ENCODE measurements at regions not wholly inside any gene's neighbourhood (a gene's known extent, or its start where the extent isn't known, plus 50 kb on each side); places are given as distances from the start of the nearest gene placed in this dataset.

DNA sequence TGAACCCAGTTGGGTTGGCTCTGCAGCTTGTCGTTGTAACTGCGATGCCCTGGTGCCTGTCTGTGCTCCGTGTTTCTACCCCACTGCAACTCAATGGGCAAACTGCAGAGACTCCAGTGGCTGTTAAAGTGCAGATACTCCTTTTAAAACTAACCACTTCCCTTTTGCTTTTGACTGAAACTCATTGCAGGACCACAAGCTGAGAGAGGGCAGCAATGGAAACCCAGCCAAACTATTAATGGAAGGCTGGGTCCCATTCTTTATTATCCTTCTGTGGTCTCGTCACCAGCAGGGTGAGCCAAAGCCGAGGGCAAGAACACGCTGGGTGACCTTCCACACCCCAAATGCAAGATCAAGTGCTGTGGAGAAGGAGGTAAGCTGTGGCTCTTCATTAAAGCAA is 910.4 kb downstream of the VRK1 start:
- DNase-seq (ENCODE audit: low spot score) = no peak
- Histone ChIP-seq H3K4me1 (replicated peaks) (no peaks in the 10 kb centered on the region), H3K27ac (no peak overlapping the region), H3K9me3 (no peaks in the 10 kb centered on the region), H3K36me3 (no peaks in the 10 kb centered on the region), H3K27me3 (replicated peaks; ENCODE audit: insufficient read depth) (no peaks in the 10 kb centered on the region), H3K4me3 (no peak overlapping the region)
- TF ChIP-seq, protein P1, sequence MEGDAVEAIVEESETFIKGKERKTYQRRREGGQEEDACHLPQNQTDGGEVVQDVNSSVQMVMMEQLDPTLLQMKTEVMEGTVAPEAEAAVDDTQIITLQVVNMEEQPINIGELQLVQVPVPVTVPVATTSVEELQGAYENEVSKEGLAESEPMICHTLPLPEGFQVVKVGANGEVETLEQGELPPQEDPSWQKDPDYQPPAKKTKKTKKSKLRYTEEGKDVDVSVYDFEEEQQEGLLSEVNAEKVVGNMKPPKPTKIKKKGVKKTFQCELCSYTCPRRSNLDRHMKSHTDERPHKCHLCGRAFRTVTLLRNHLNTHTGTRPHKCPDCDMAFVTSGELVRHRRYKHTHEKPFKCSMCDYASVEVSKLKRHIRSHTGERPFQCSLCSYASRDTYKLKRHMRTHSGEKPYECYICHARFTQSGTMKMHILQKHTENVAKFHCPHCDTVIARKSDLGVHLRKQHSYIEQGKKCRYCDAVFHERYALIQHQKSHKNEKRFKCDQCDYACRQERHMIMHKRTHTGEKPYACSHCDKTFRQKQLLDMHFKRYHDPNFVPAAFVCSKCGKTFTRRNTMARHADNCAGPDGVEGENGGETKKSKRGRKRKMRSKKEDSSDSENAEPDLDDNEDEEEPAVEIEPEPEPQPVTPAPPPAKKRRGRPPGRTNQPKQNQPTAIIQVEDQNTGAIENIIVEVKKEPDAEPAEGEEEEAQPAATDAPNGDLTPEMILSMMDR (IDR thresholded peaks at IDR 0.05) = no peak
- TF ChIP-seq POLR2A (IDR thresholded peaks at IDR 0.05) (no peak), POLR2AphosphoS5 (IDR thresholded peaks at IDR 0.05) (no peak)
- intact Hi-C loops (cut with DNase I) = no loop called here
- 78% methylated on average over 6 of the region's 6 CpGs for WGBS

DNA sequence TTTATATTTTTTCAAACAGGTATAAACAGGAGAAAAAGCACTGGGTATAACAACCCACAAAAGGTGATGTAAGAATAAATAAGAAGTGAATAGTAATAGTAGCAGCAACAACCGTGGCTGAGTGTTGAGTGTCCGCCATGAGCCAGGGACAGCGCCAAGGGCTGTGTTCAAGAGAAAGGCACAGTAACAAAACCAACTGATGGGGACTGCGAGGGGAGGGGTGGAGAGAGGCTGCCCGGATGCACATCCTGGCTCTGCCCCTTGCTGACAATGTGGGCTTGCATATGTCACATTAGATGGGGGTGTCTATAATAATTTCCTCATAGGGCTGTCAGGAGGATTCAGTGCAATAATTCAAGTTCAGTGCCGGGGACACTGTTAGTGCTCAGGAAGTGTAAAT is 912.4 kb downstream of the VRK1 start:
- intact Hi-C loops (cut with DNase I) = no loop called here
- no peaks in the 10 kb centered on the region for H3K27me3 ChIP-seq (replicated peaks; ENCODE audit: insufficient read depth)
- H3K9me3 ChIP-seq = no peaks in the 10 kb centered on the region
- H3K4me1 ChIP-seq (replicated peaks) = no peaks in the 10 kb centered on the region
- no peak overlapping the region for H3K27ac ChIP-seq
- TF ChIP-seq POLR2A (IDR thresholded peaks at IDR 0.05) = no peak
- TF ChIP-seq, protein P1 (IDR thresholded peaks at IDR 0.05) = no peak
- no peak for TF ChIP-seq POLR2AphosphoS5 (IDR thresholded peaks at IDR 0.05)
- H3K4me3 ChIP-seq = no peak overlapping the region
- H3K36me3 ChIP-seq = no peaks in the 10 kb centered on the region
- WGBS = 76% methylated on average over 6 of the region's 6 CpGs
- no peak for DNase-seq (ENCODE audit: low spot score)

DNA sequence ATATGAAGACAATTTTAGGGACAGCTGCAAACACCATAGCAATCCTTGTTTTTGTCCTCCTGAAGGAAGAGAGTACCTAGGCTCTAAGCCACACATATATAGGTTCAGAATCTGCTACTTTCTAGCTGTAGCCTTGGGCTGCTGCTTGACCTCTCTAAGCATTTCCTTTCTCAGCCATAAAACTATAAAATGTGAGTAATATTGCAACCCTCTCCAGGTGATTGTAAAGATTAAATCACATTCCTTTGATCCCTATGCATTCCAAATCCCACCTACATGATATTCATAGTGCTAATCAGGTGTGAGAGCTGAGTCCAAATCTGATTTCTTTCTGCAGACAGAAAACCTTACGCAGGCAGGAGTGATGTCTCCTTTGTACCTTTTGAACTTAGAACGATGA is 913.5 kb downstream of the VRK1 start:
- TF ChIP-seq, protein P1 (IDR thresholded peaks at IDR 0.05) = no peak
- no peak for TF ChIP-seq POLR2AphosphoS5 (IDR thresholded peaks at IDR 0.05)
- no peak for TF ChIP-seq POLR2A (IDR thresholded peaks at IDR 0.05)
- no peaks in the 10 kb centered on the region for H3K4me1 ChIP-seq (replicated peaks)
- no peak overlapping the region for H3K4me3 ChIP-seq
- intact Hi-C loops (cut with DNase I) = no loop called here
- H3K9me3 ChIP-seq = no peaks in the 10 kb centered on the region
- no peak overlapping the region for H3K27ac ChIP-seq
- DNase-seq (ENCODE audit: low spot score) = no peak
- H3K27me3 ChIP-seq (replicated peaks; ENCODE audit: insufficient read depth) = no peaks in the 10 kb centered on the region
- H3K36me3 ChIP-seq = no peaks in the 10 kb centered on the region
- WGBS = 38% methylated on average over 2 of the region's 2 CpGs

GRCh38 chr14:97712471-97712870 is 915.3 kb downstream of the VRK1 start:
- TF ChIP-seq POLR2A (IDR thresholded peaks at IDR 0.05) = no peak
- no peak for TF ChIP-seq POLR2AphosphoS5 (IDR thresholded peaks at IDR 0.05)
- TF ChIP-seq, protein P1 (IDR thresholded peaks at IDR 0.05) = no peak
- H3K4me3 ChIP-seq = no peak overlapping the region
- H3K27me3 ChIP-seq (replicated peaks; ENCODE audit: insufficient read depth) = no peaks in the 10 kb centered on the region
- H3K36me3 ChIP-seq = no peaks in the 10 kb centered on the region
- H3K4me1 ChIP-seq (replicated peaks) = no peaks in the 10 kb centered on the region
- no peak overlapping the region for H3K27ac ChIP-seq
- intact Hi-C loops (cut with DNase I) = no loop called here
- DNase-seq (ENCODE audit: low spot score) = no peak
- no peaks in the 10 kb centered on the region for H3K9me3 ChIP-seq

DNA sequence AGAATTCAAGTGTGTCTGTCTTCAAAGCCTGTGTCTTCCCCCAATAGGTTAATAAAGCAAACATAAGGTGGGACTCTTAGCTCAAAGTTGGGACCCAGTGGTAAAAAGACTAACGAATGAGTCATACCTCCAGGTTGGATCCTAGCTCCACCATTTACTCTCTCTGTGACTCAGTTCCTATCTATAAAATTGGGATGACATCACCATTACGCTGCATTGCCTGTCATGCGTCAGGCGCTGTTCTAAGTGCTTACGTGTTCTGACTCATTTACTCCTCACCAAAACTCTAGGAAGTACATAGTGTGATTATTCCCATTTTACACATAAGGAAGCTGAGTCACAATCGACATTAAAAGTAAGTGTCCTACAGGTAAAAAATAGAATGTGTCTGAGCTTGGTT is 915.8 kb downstream of the VRK1 start:
- no peaks in the 10 kb centered on the region for H3K36me3 ChIP-seq
- no peak for DNase-seq (ENCODE audit: low spot score)
- H3K9me3 ChIP-seq = no peaks in the 10 kb centered on the region
- 85% methylated on average over 6 of the region's 6 CpGs for WGBS
- no peaks in the 10 kb centered on the region for H3K4me1 ChIP-seq (replicated peaks)
- intact Hi-C loops (cut with DNase I) = no loop called here
- no peak overlapping the region for H3K4me3 ChIP-seq
- no peak overlapping the region for H3K27ac ChIP-seq
- no peaks in the 10 kb centered on the region for H3K27me3 ChIP-seq (replicated peaks; ENCODE audit: insufficient read depth)
- TF ChIP-seq, protein P1 (IDR thresholded peaks at IDR 0.05) = no peak
- TF ChIP-seq POLR2A (IDR thresholded peaks at IDR 0.05) (no peak), POLR2AphosphoS5 (IDR thresholded peaks at IDR 0.05) (no peak)

Data from prostate gland (tissue), 2 donors.